HepG2 (cell line): ENCODE measurements at regions not wholly inside any gene's neighbourhood (a gene's known extent, or its start where the extent isn't known, plus 50 kb on each side); places are given as distances from the start of the nearest gene placed in this dataset.

Source experiments
- AKNA ChIP-seq: sonication (generic); formaldehyde crosslinking; IDR thresholded peaks from 2 replicates; pipeline ENCODE4 v1.4.0; 2020; ENCODE audit warnings: missing genetic modification reagents, borderline replicate concordance
- ATF7-NPFF ChIP-seq: sonication (generic); formaldehyde crosslinking; IDR thresholded peaks from 2 replicates; pipeline ENCODE4 v1.8.1; 2023; ENCODE audit warnings: mild to moderate bottlenecking, low read depth, missing genetic modification reagents, moderate library complexity
- ZBTB20 ChIP-seq: sonication (generic); formaldehyde crosslinking; IDR thresholded peaks from 2 replicates; pipeline ENCODE4 v1.8.1; 2023; ENCODE audit warnings: missing genetic modification reagents, low read depth, mild to moderate bottlenecking, borderline replicate concordance
- ZHX2 ChIP-seq, 2 experiments: sonication (generic) in 1 of 2; formaldehyde crosslinking in 1 of 2; IDR thresholded peaks; 2 replicates each; pipeline versions ENCODE4 v1.6.1 to v1.9.0; 2014 to 2022; ENCODE audit warnings: antibody characterized with exemption in 1 of 2, borderline replicate concordance in 1 of 2, inconsistent platforms in 1 of 2, low read depth in 1 of 2, missing genetic modification reagents in 1 of 2
- ZSCAN9 ChIP-seq: IDR thresholded peaks from 2 replicates; pipeline ENCODE4 v1.6.1; 2016; ENCODE audit warnings: borderline replicate concordance

GRCh38 chr22:42329504-42329903 is 59.1 kb upstream of the TCF20 start (continued):
- TF ChIP-seq ZHX2 (IDR thresholded peaks at IDR 0.05; ENCODE audit: low read depth) (no peak), ZHX2 (CRISPR knock-in tag; IDR thresholded peaks at IDR 0.05; ENCODE audit: borderline replicate concordance) (no peak), ZBTB20 (no peak), AKNA (no peak), ATF7-NPFF (no peak), ZSCAN9 (no peak)
- TF ChIP-seq, all 625 proteins: peak for 0
